Panc1 (cell line): ENCODE measurements at regions not wholly inside any gene's neighbourhood (a gene's known extent, or its start where the extent isn't known, plus 50 kb on each side); places are given as distances from the start of the nearest gene placed in this dataset.

Experiments
- ATAC-seq: fragments of 200-7000 bp; cut with Tn5 transposase; 2 replicates; pipeline ENCODE4 v1.9.1; 2020; ENCODE audit warnings: mild to moderate bottlenecking, moderate library complexity
- BruUV-seq: library from RNA; stranded (reverse); fragments of 400-500 nt; replicated peaks from 2 replicates; lab custom pipeline; 2021; lab: Mats Ljungman, UMichigan
- CTCF ChIA-PET: fragments of 300-600 bp; sonication (Branson Sonifier 250); formaldehyde crosslinking; loops from one replicate; lab custom pipeline; 2022; ENCODE audit warnings: antibody characterized with exemption; lab: Charles Lee
- POLR2A ChIA-PET: fragments of 300-600 bp; sonication (Branson Sonifier 250); formaldehyde crosslinking; loops from one replicate; lab custom pipeline; 2022; ENCODE audit warnings: antibody characterized with exemption; lab: Charles Lee
- DNase-seq: peaks from one replicate; pipeline ENCODE4 v3.0.0-alpha.2; 2010; ENCODE audit warnings: low read depth, low spot score
- H3K27ac ChIP-seq: 2 replicates; pipeline ENCODE4 v1.5.1; 2011; ENCODE audit warnings: mild to moderate bottlenecking, low read length, inconsistent platforms
- H3K27me3 ChIP-seq: fragments of 200-500 bp; sonication (Bioruptor generic); 2 replicates; pipeline ENCODE4 v1.6.0; 2014; ENCODE audit warnings: low read length, inconsistent platforms; ENCODE audit not compliant: control insufficient read depth, insufficient read depth
- H3K36me3 ChIP-seq: fragments of 200-500 bp; sonication (Bioruptor generic); 2 replicates; pipeline ENCODE4 v1.5.1; 2014; ENCODE audit warnings: inconsistent platforms, mild to moderate bottlenecking, low read length, moderate library complexity; ENCODE audit not compliant: control insufficient read depth, insufficient read depth
- H3K4me1 ChIP-seq: 2 replicates; pipeline ENCODE4 v1.5.1; 2011; ENCODE audit warnings: inconsistent platforms, mild to moderate bottlenecking, low read length, moderate library complexity; ENCODE audit not compliant: control insufficient read depth, insufficient read depth
- H3K4me3 ChIP-seq, 2 experiments: 2 replicates each; pipeline ENCODE4 v1.5.1; 2011 to 2012; ENCODE audit warnings: low read depth in 2 of 2, low read length in 2 of 2, mild to moderate bottlenecking in 2 of 2, inconsistent platforms in 1 of 2, moderate library complexity in 1 of 2
- H3K9me3 ChIP-seq: fragments of 200-500 bp; sonication (Bioruptor generic); 2 replicates; pipeline ENCODE4 v1.5.1; 2014; ENCODE audit warnings: low read depth, mild to moderate bottlenecking, inconsistent platforms, low read length, moderate library complexity; ENCODE audit not compliant: control insufficient read depth, insufficient read depth
- CTCF ChIP-seq: fragments of 450-650 bp; IDR thresholded peaks from 2 replicates; pipeline ENCODE4 v1.5.1; 2017; ENCODE audit warnings: mild to moderate bottlenecking
- POLR2AphosphoS5 ChIP-seq: IDR thresholded peaks from 2 replicates; pipeline ENCODE4 v1.6.1; 2012; ENCODE audit warnings: mild to moderate bottlenecking, low read depth, low read length, moderate library complexity
- REST ChIP-seq, 2 experiments: IDR thresholded peaks; 2 replicates each; pipeline ENCODE4 v1.6.1; 2011 to 2012; ENCODE audit warnings: low read depth in 2 of 2, control low read depth in 1 of 2, low read length in 1 of 2, mild to moderate bottlenecking in 1 of 2, moderate library complexity in 1 of 2; ENCODE audit not compliant: insufficient read depth in 1 of 2
- SIN3A ChIP-seq: IDR thresholded peaks from 2 replicates; pipeline ENCODE4 v1.6.1; 2012; ENCODE audit warnings: low read depth, mild to moderate bottlenecking, low read length, moderate library complexity, borderline replicate concordance; ENCODE audit not compliant: insufficient read depth
- TCF7L2 ChIP-seq: IDR thresholded peaks from 2 replicates; pipeline ENCODE4 v1.6.1; 2011; ENCODE audit warnings: mild to moderate bottlenecking, low read depth, low read length, inconsistent platforms
- in situ Hi-C: cut with HindIII; loops from 2 replicates; pipeline ENCODE4 v1.10.0; 2016; ENCODE audit warnings: low sequenced_read_pairs, low pct_unique_long_range_greater_than_20kb
- intact Hi-C: fragments of 100-400 bp; cut with micrococcal nuclease; formaldehyde crosslinking; loops from one replicate; pipeline ENCODE4 v1.10.0; 2022; ENCODE audit not compliant: unreplicated experiment

GRCh38 chr6:67916399-67916798, 718.7 kb upstream of the ADGRB3 start:
- ChIA-PET CTCF (no interaction called here), POLR2A (interaction anchor here (0.7 kb wide), 1 partner anchor 12 kb away, joined by 3 read pairs; no protein-coding TSS in a partner anchor)
- in situ Hi-C loops, result no loop called here
- TF ChIP-seq SIN3A, result no peak
- no peak for TF ChIP-seq TCF7L2
- no peak for TF ChIP-seq CTCF
- no peak for TF ChIP-seq REST (IDR thresholded peaks at IDR 0.05; ENCODE audit: insufficient read depth in 1 of 2, low read depth in 2 of 2, low read length in 1 of 2)
- Histone ChIP-seq H3K4me3 (no peak overlapping the region), H3K36me3 (no peaks in the 10 kb centered on the region), H3K27me3 (no peaks in the 10 kb centered on the region), H3K27ac (no peak overlapping the region), H3K9me3 (no peaks in the 10 kb centered on the region), H3K4me1 (no peaks in the 10 kb centered on the region)
- BruUV-seq, result no TSS peak
- intact Hi-C loops, result no loop called here
- DNase-seq, result no peak
- no peak for ATAC-seq

GRCh38 chr6:67914419-67914818, 720.7 kb upstream of the ADGRB3 start:
- BruUV-seq, result no TSS peak
- H3K4me3 ChIP-seq, result no peak overlapping the region
- in situ Hi-C loops, result no loop called here
- no peak overlapping the region for H3K27ac ChIP-seq
- ChIA-PET CTCF (no interaction called here), POLR2A (no interaction called here)
- intact Hi-C loops, result no loop called here
- DNase-seq (no peak), ATAC-seq (no peak)
- H3K4me1 ChIP-seq, result no peaks in the 10 kb centered on the region
- no peaks in the 10 kb centered on the region for H3K9me3 ChIP-seq
- H3K27me3 ChIP-seq, result no peaks in the 10 kb centered on the region
- H3K36me3 ChIP-seq, result no peaks in the 10 kb centered on the region
- TF ChIP-seq CTCF, result no peak
- TF ChIP-seq POLR2AphosphoS5, result no peak
- TF ChIP-seq REST (IDR thresholded peaks at IDR 0.05; ENCODE audit: insufficient read depth in 1 of 2, low read depth in 2 of 2, low read length in 1 of 2), result no peak
- TF ChIP-seq SIN3A, result no peak
- no peak for TF ChIP-seq TCF7L2
